Keratinocyte (primary cell): ENCODE measurements at regions not wholly inside any gene's neighbourhood (a gene's known extent, or its start where the extent isn't known, plus 50 kb on each side); places are given as distances from the start of the nearest gene placed in this dataset.

Experiments
- DNase-seq: peaks from one replicate; pipeline ENCODE4 v3.0.0-alpha.2; 2011; ENCODE audit warnings: low read depth, missing footprints, low spot score
- FAIRE-seq: peaks from 2 replicates; lab custom pipeline; 2011; peaks lifted over from hg19 to GRCh38; lab: Jason Lieb, UNC
- H2AFZ ChIP-seq: 2 replicates; pipeline ENCODE4 v1.6.0; 2012; ENCODE audit warnings: low read length, control low read depth, inconsistent platforms; ENCODE audit not compliant: control insufficient read depth
- H3K27ac ChIP-seq: 2 replicates; pipeline ENCODE4 v1.5.1; 2011; ENCODE audit warnings: low read length; ENCODE audit not compliant: control insufficient read depth, insufficient read depth
- H3K27me3 ChIP-seq: 3 replicates; pipeline ENCODE4 v1.6.0; 2011; ENCODE audit warnings: low read length; ENCODE audit not compliant: control insufficient read depth, insufficient read depth; ENCODE audit errors: extremely low read depth
- H3K36me3 ChIP-seq, 2 experiments: 2 replicates in 1 of 2; 3 replicates in 1 of 2; pipeline ENCODE4 v1.5.1; 2011; ENCODE audit warnings: low read length in 2 of 2, mild to moderate bottlenecking in 1 of 2; ENCODE audit not compliant: control insufficient read depth in 2 of 2, insufficient read depth in 2 of 2; ENCODE audit errors: extremely low read depth in 1 of 2
- H3K4me1 ChIP-seq: 3 replicates; pipeline ENCODE4 v1.5.1; 2011; ENCODE audit warnings: low read length; ENCODE audit not compliant: control insufficient read depth, insufficient read depth; ENCODE audit errors: extremely low read depth
- H3K4me2 ChIP-seq: 3 replicates; pipeline ENCODE4 v1.6.0; 2011; ENCODE audit warnings: low read depth, low read length; ENCODE audit not compliant: control insufficient read depth, insufficient read depth; ENCODE audit errors: extremely low read depth
- H3K4me3 ChIP-seq, 3 experiments: fragments of 200-600 bp in 1 of 3; sonication (generic) in 1 of 3; 2 replicates in 2 of 3; 3 replicates in 1 of 3; pipeline ENCODE4 v1.5.1; 2011 to 2016; ENCODE audit warnings: low read length in 3 of 3, mild to moderate bottlenecking in 3 of 3, control low read depth in 2 of 3, inconsistent platforms in 1 of 3, low read depth in 1 of 3, mixed read lengths in 1 of 3, mixed run types in 1 of 3, moderate library complexity in 1 of 3; ENCODE audit not compliant: control insufficient read depth in 2 of 3, insufficient read depth in 2 of 3; ENCODE audit errors: extremely low read depth in 1 of 3
- H3K79me2 ChIP-seq: 2 replicates; pipeline ENCODE4 v1.6.0; 2012; ENCODE audit warnings: low read length; ENCODE audit not compliant: control insufficient read depth, insufficient read depth
- H3K9ac ChIP-seq: 3 replicates; pipeline ENCODE4 v1.6.0; 2011; ENCODE audit warnings: low read length; ENCODE audit not compliant: control insufficient read depth, insufficient read depth; ENCODE audit errors: extremely low read depth
- H3K9me1 ChIP-seq: 3 replicates; pipeline ENCODE4 v1.6.0; 2011; ENCODE audit warnings: low read length; ENCODE audit not compliant: control insufficient read depth, insufficient read depth; ENCODE audit errors: extremely low read depth
- H3K9me3 ChIP-seq: 2 replicates; pipeline ENCODE4 v1.5.1; 2012; ENCODE audit warnings: low read depth, low read length; ENCODE audit not compliant: control insufficient read depth
- H4K20me1 ChIP-seq: 3 replicates; pipeline ENCODE4 v1.6.0; 2011; ENCODE audit warnings: low read length; ENCODE audit not compliant: control insufficient read depth, insufficient read depth; ENCODE audit errors: extremely low read depth
- CTCF ChIP-seq, 3 experiments: IDR thresholded peaks in 1 of 3; conservative IDR thresholded peaks in 1 of 3; optimal IDR thresholded peaks in 1 of 3; 2 replicates in 2 of 3; 3 replicates in 1 of 3; pipeline versions ENCODE3 to v1.5.1; 2011; ENCODE audit warnings: low read length in 3 of 3, mild to moderate bottlenecking in 3 of 3, moderate library complexity in 2 of 3, control low read depth in 1 of 3, inconsistent platforms in 1 of 3; ENCODE audit not compliant: insufficient read depth in 2 of 3; ENCODE audit errors: extremely low read depth in 1 of 3
- EZH2 ChIP-seq: IDR thresholded peaks from one replicate; pipeline ENCODE4 v1.6.1; 2012; ENCODE audit warnings: inconsistent platforms, mild to moderate bottlenecking, low read length, moderate library complexity
- dilution Hi-C: fragments of 300-500 bp; cut with MboI; formaldehyde crosslinking; loops from one replicate; pipeline ENCODE4 v1.7.0; 2020; ENCODE audit warnings: low sequenced_read_pairs; ENCODE audit not compliant: extremely low pct_ligation_motif_present

GRCh38 chr1:105795741-105796140 is 1260.7 kb upstream of the PRMT6 start:
- H3K9me3 ChIP-seq: no peaks in the 10 kb centered on the region
- no peak overlapping the region for H3K27ac ChIP-seq
- H3K4me3 ChIP-seq: no peak overlapping the region
- H3K4me2 ChIP-seq: no peak overlapping the region
- no peak overlapping the region for H3K9ac ChIP-seq
- no peaks in the 10 kb centered on the region for H3K9me1 ChIP-seq
- no peaks in the 10 kb centered on the region for H3K4me1 ChIP-seq
- TF ChIP-seq EZH2 (no peak), CTCF (optimal IDR thresholded peaks at IDR 0.05 in 1 of 3, IDR thresholded peaks at IDR 0.05 in 1 of 3, conservative IDR thresholded peaks at IDR 0.05 in 1 of 3; ENCODE audit: extremely low read depth in 1 of 3, insufficient read depth in 2 of 3, low read length in 3 of 3) (no peak)
- no peak for FAIRE-seq
- dilution Hi-C loops: no loop called here
- H2AFZ ChIP-seq: no peak overlapping the region
- no peaks in the 10 kb centered on the region for H3K36me3 ChIP-seq
- no peaks in the 10 kb centered on the region for H3K79me2 ChIP-seq
- H3K27me3 ChIP-seq: no peaks in the 10 kb centered on the region
- no peaks in the 10 kb centered on the region for H4K20me1 ChIP-seq
- DNase-seq: no peak

GRCh38 chr1:105830571-105831146 is 1225.8 kb upstream of the PRMT6 start:
- Histone ChIP-seq H3K36me3 (no peaks in the 10 kb centered on the region), H4K20me1 (no peaks in the 10 kb centered on the region), H3K9me3 (no peaks in the 10 kb centered on the region), H3K79me2 (no peaks in the 10 kb centered on the region), H2AFZ (no peak overlapping the region), H3K27ac (no peak overlapping the region), H3K4me3 (no peak overlapping the region), H3K9ac (no peak overlapping the region), H3K4me2 (no peak overlapping the region), H3K4me1 (no peaks in the 10 kb centered on the region), H3K27me3 (no peaks in the 10 kb centered on the region), H3K9me1 (no peaks in the 10 kb centered on the region)
- TF ChIP-seq EZH2 (no peak), CTCF (optimal IDR thresholded peaks at IDR 0.05 in 1 of 3, IDR thresholded peaks at IDR 0.05 in 1 of 3, conservative IDR thresholded peaks at IDR 0.05 in 1 of 3; ENCODE audit: extremely low read depth in 1 of 3, insufficient read depth in 2 of 3, low read length in 3 of 3) (no peak)
- dilution Hi-C loops: no loop called here
- DNase-seq: no peak
- FAIRE-seq: no peak
